Peyer's patch (tissue), 4 donors: ENCODE measurements at regions not wholly inside any gene's neighbourhood (a gene's known extent, or its start where the extent isn't known, plus 50 kb on each side); places are given as distances from the start of the nearest gene placed in this dataset.

Experiments
- POLR2A ChIP-seq, 2 donors: fragments of 450-650 bp; IDR thresholded peaks; one replicate each; pipeline ENCODE4 v1.5.1; 2017; ENCODE audit warnings: antibody characterized with exemption in 2 of 2, mild to moderate bottlenecking in 2 of 2, moderate library complexity in 2 of 2
- TF ChIP-seq, protein P1 (sequence below), 6 experiments: fragments of 450-650 bp in 4 of 6; fragments of 200-600 bp in 2 of 6; sonication (generic) in 1 of 6; IDR thresholded peaks; one replicate each; pipeline ENCODE4 v1.5.1; 2017 to 2019; ENCODE audit warnings: antibody characterized with exemption in 6 of 6, mild to moderate bottlenecking in 3 of 6, moderate library complexity in 1 of 6

DNA sequence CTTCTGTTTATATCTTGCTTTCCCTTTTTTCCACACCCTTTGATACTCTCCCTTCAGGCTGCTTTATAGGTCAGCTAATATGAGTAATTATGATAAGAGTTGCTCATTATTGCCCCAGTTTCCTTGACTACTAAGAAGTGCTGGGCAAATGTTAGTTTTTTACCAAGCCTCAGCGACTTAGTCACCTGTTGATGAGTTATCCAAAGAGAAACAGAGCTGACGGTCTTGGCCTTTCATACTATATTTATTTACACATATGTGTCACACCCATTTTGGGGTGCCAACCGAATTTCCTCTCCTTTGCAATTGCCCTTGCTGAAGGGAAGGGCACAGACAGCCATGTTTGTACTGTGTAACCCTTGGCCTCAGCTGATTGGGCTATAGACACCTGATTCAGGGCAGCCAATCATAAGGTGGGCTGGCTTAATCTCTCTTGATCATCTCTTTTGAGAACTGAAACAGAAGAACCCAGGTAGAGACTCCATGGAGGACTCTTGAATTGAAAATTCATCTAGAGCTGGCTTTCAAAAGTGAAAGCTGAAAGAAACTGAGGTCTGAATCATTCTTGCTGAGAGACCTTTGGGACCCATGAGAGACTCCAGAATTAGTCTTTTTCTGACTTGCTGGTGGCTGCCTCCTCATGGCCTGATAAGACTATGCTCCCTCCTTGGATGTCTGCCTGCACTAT, 111.7 kb upstream of the RPS6KA3 start:
- TF ChIP-seq, protein P1, sequence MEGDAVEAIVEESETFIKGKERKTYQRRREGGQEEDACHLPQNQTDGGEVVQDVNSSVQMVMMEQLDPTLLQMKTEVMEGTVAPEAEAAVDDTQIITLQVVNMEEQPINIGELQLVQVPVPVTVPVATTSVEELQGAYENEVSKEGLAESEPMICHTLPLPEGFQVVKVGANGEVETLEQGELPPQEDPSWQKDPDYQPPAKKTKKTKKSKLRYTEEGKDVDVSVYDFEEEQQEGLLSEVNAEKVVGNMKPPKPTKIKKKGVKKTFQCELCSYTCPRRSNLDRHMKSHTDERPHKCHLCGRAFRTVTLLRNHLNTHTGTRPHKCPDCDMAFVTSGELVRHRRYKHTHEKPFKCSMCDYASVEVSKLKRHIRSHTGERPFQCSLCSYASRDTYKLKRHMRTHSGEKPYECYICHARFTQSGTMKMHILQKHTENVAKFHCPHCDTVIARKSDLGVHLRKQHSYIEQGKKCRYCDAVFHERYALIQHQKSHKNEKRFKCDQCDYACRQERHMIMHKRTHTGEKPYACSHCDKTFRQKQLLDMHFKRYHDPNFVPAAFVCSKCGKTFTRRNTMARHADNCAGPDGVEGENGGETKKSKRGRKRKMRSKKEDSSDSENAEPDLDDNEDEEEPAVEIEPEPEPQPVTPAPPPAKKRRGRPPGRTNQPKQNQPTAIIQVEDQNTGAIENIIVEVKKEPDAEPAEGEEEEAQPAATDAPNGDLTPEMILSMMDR (IDR thresholded peaks at IDR 0.05) = no peak
- TF ChIP-seq POLR2A (IDR thresholded peaks at IDR 0.05) = no peak
